ENCODE measurements at regions not wholly inside any gene's neighbourhood (a gene's known extent, or its start where the extent isn't known, plus 50 kb on each side); places are given as distances from the start of the nearest gene placed in this dataset.

GRCh38 chr18:3350021-3350420, 88.1 kb downstream of the MYL12B start:
- Mint-ChIP-seq H3K9me3 (ENCODE audit: unreplicated experiment) (no peaks in the 10 kb centered on the region), H3K4me3 (ENCODE audit: unreplicated experiment) (no peak overlapping the region), H3K4me1 (ENCODE audit: insufficient read depth, unreplicated experiment) (peaks cover 22% of the 10 kb centered on the region), H3K27ac (ENCODE audit: low read depth, unreplicated experiment) (no peak overlapping the region), H3K36me3 (ENCODE audit: insufficient read depth, unreplicated experiment) (no peaks in the 10 kb centered on the region), H3K27me3 (ENCODE audit: insufficient read depth, unreplicated experiment) (no peaks in the 10 kb centered on the region)
- intact Hi-C loops (cut with micrococcal nuclease), result no loop called here
- CTCF ChIA-PET, result interaction anchor here (0.7 to 2.3 kb wide), 3 partner anchors 13 to 317 kb away, joined by 3 to 7 read pairs (median 3); no protein-coding TSS in a partner anchor
- POLR2A ChIA-PET, result interaction anchor here (1.1 to 3.3 kb wide), 5 partner anchors 24 to 244 kb away, joined by 3 to 22 read pairs (median 5); no protein-coding TSS in a partner anchor
- no peak for DNase-seq (ENCODE audit: unreplicated experiment)
- BruUV-seq (replicated peaks), result no TSS peak
- no peak for TF ChIP-seq CTCF (IDR thresholded peaks at IDR 0.05; ENCODE audit: unreplicated experiment)

- CTCF ChIA-PET, result interaction anchor here (1.8 to 2.3 kb wide), 2 partner anchors 97 to 316 kb away, joined by 7 to 10 read pairs; no protein-coding TSS in a partner anchor
- peak; percentile 73 for DNase-seq (ENCODE audit: unreplicated experiment)
- intact Hi-C loops (cut with micrococcal nuclease), result no loop called here
- POLR2A ChIA-PET, result interaction anchor here (0.6 to 3.3 kb wide), 11 partner anchors 23 to 315 kb away, joined by 3 to 22 read pairs (median 4); no protein-coding TSS in a partner anchor
- Mint-ChIP-seq H3K9me3 (ENCODE audit: unreplicated experiment) (no peaks in the 10 kb centered on the region), H3K4me3 (ENCODE audit: unreplicated experiment) (no peak overlapping the region), H3K27me3 (ENCODE audit: insufficient read depth, unreplicated experiment) (no peaks in the 10 kb centered on the region), H3K4me1 (ENCODE audit: insufficient read depth, unreplicated experiment) (peaks cover 14% of the 10 kb centered on the region), H3K36me3 (ENCODE audit: insufficient read depth, unreplicated experiment) (no peaks in the 10 kb centered on the region), H3K27ac (ENCODE audit: low read depth, unreplicated experiment) (no peak overlapping the region)
- TF ChIP-seq CTCF (IDR thresholded peaks at IDR 0.05; ENCODE audit: unreplicated experiment), result no peak
- no TSS peak for BruUV-seq (replicated peaks)
Measured at GRCh38 chr18:3350566-3351527, 88.9 kb downstream of the MYL12B start.

GRCh38 chr18:3354506-3354905, 92.6 kb downstream of the MYL12B start:
- Mint-ChIP-seq H3K27ac (ENCODE audit: low read depth, unreplicated experiment) (no peak overlapping the region), H3K27me3 (ENCODE audit: insufficient read depth, unreplicated experiment) (no peaks in the 10 kb centered on the region), H3K9me3 (ENCODE audit: unreplicated experiment) (no peaks in the 10 kb centered on the region), H3K4me1 (ENCODE audit: insufficient read depth, unreplicated experiment) (peaks cover 8% of the 10 kb centered on the region), H3K36me3 (ENCODE audit: insufficient read depth, unreplicated experiment) (no peaks in the 10 kb centered on the region), H3K4me3 (ENCODE audit: unreplicated experiment) (no peak overlapping the region)
- no TSS peak for BruUV-seq (replicated peaks)
- CTCF ChIA-PET, result no interaction called here
- intact Hi-C loops (cut with micrococcal nuclease), result no loop called here
- TF ChIP-seq CTCF (IDR thresholded peaks at IDR 0.05; ENCODE audit: unreplicated experiment), result no peak
- no peak for DNase-seq (ENCODE audit: unreplicated experiment)
- POLR2A ChIA-PET, result interaction anchor here (1.2 kb wide), 1 partner anchor 57 kb away, joined by 3 read pairs; no protein-coding TSS in a partner anchor

- no peaks in the 10 kb centered on the region for H3K9me3 Mint-ChIP-seq (ENCODE audit: unreplicated experiment)
- DNase-seq (ENCODE audit: unreplicated experiment), result no peak
- no peaks in the 10 kb centered on the region for H3K27me3 Mint-ChIP-seq (ENCODE audit: insufficient read depth, unreplicated experiment)
- intact Hi-C loops (cut with micrococcal nuclease), result no loop called here
- no peak overlapping the region for H3K4me3 Mint-ChIP-seq (ENCODE audit: unreplicated experiment)
- H3K36me3 Mint-ChIP-seq (ENCODE audit: insufficient read depth, unreplicated experiment), result no peaks in the 10 kb centered on the region
- CTCF ChIA-PET, result interaction anchor here (0.6 kb wide), 3 partner anchors 29 to 66 kb away, joined by 3 read pairs; no protein-coding TSS in a partner anchor
- BruUV-seq (replicated peaks), result no TSS peak
- H3K4me1 Mint-ChIP-seq (ENCODE audit: insufficient read depth, unreplicated experiment), result peaks cover 4% of the 10 kb centered on the region
- POLR2A ChIA-PET, result interaction anchor here (1.4 kb wide), 1 partner anchor 91 kb away, joined by 3 read pairs; no protein-coding TSS in a partner anchor
- H3K27ac Mint-ChIP-seq (ENCODE audit: low read depth, unreplicated experiment), result no peak overlapping the region
- no peak for TF ChIP-seq CTCF (IDR thresholded peaks at IDR 0.05; ENCODE audit: unreplicated experiment)
Measured at GRCh38 chr18:3356614-3357013, 93.4 kb upstream of the TGIF1 start.
